ENCODE measurements at regions not wholly inside any gene's neighbourhood (a gene's known extent, or its start where the extent isn't known, plus 50 kb on each side); places are given as distances from the start of the nearest gene placed in this dataset.

DNA sequence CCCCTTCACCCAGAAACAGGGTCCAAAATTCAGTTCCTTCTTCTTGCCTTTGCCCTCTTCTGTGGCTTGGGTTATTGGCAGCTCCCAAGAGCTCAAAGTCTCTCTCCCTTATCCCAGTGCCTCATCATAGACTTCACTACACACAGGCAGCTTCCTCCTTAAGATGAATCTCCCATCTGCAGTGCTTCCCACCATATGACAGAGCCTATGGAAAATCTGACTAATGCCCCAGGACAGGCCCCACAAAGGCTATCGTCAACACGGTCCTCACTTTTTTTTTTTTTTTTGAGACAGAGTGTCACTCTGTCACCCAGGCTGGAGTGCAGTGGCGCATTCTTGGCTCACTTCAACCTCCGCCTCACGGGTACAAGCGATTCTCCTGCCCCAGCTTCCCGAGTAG lies 194.1 kb downstream of the MEX3B start:
- no peak for ATAC-seq
- Histone ChIP-seq H3K9me3 (no peaks in the 10 kb centered on the region), H3K4me3 (no peak overlapping the region), H3K4me2 (no peak overlapping the region), H3K27ac (no peak overlapping the region), H3K4me1 (no peaks in the 10 kb centered on the region)
- ChIA-PET CTCF (no interaction called here), POLR2A (no interaction called here)
- TF ChIP-seq, protein P1, sequence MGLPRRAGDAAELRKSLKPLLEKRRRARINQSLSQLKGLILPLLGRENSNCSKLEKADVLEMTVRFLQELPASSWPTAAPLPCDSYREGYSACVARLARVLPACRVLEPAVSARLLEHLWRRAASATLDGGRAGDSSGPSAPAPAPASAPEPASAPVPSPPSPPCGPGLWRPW (IDR thresholded peaks at IDR 0.05): no peak
- TF ChIP-seq ZFP36 (IDR thresholded peaks at IDR 0.05; ENCODE audit: borderline replicate concordance, partially characterized antibody): no peak
- TF ChIP-seq KDM1A (IDR thresholded peaks at IDR 0.05; ENCODE audit: low read depth): no peak
- no peak for TF ChIP-seq E2F6 (IDR thresholded peaks at IDR 0.05; ENCODE audit: borderline replicate concordance, low read depth)
- no peak for TF ChIP-seq GATA3 (IDR thresholded peaks at IDR 0.05; ENCODE audit: borderline replicate concordance)
- no peak for TF ChIP-seq PBX3 (IDR thresholded peaks at IDR 0.05)
- 30% methylated on average over 7 of the region's 7 CpGs for WGBS (ENCODE audit: missing lambda C conversion rate)
- DNase-seq (ENCODE audit: low read depth in 1 of 2, low spot score in 1 of 2): no peak
- FAIRE-seq: no peak

DNA sequence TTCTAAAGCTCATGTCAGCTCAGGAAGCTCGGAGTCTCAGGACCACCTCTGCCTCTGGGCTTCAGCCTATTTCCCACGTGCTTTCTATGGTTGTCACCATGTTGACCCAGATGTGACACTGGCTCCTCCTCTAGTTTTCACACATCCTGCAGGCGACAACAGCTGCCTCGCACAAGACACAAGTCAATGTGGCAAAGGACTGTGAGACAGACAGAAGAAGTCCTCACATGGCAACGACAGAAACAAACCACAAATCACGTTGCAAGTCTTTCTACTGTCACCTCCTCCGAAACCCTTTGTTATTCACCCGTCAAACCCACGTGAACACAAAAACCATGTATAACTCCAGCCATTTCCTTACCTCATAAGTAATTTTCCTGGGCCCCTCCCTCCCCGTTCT lies 194.5 kb downstream of the MEX3B start:
- CTCF ChIA-PET: no interaction called here

GRCh38 chr15:81849289-81849688 lies 196.5 kb downstream of the MEX3B start:
- no peak overlapping the region for H3K4me2 ChIP-seq
- H3K4me3 ChIP-seq: no peak overlapping the region
- ChIA-PET CTCF (interaction anchor here (0.9 kb wide), 1 partner anchor 347 kb away, joined by 3 read pairs; no protein-coding TSS in a partner anchor), POLR2A (no interaction called here)
- ATAC-seq (no peak), DNase-seq (ENCODE audit: low read depth in 1 of 2, low spot score in 1 of 2) (no peak), FAIRE-seq (no peak)
- WGBS (ENCODE audit: missing lambda C conversion rate): 1% methylated on average over 6 of the region's 6 CpGs
- no peaks in the 10 kb centered on the region for H3K9me3 ChIP-seq
- no peaks in the 10 kb centered on the region for H3K4me1 ChIP-seq
- no peak overlapping the region for H3K27ac ChIP-seq
- TF ChIP-seq FOXS1 (CRISPR knock-in tag; IDR thresholded peaks at IDR 0.05) (no peak), PHF8 (IDR thresholded peaks at IDR 0.05; ENCODE audit: borderline replicate concordance, low read depth) (no peak), EHMT2 (IDR thresholded peaks at IDR 0.05; ENCODE audit: low read depth) (no peak), RNF2 (IDR thresholded peaks at IDR 0.05; ENCODE audit: borderline replicate concordance, low read depth) (no peak), BHLHE40 (IDR thresholded peaks at IDR 0.05; ENCODE audit: low read depth, low read length) (no peak), HOXB13 (CRISPR knock-in tag; IDR thresholded peaks at IDR 0.05; ENCODE audit: low read depth) (no peak), ZSCAN20 (CRISPR knock-in tag; IDR thresholded peaks at IDR 0.05) (no peak), RFX5 (IDR thresholded peaks at IDR 0.05) (no peak), HOXA7 (CRISPR knock-in tag; IDR thresholded peaks at IDR 0.05) (no peak), FOSL2 (IDR thresholded peaks at IDR 0.05) (no peak), FOSL2 (CRISPR knock-in tag; IDR thresholded peaks at IDR 0.05) (no peak), NFE2L2 (conservative IDR thresholded peaks at IDR 0.05; ENCODE audit: low read length) (no peak), MAFK (IDR thresholded peaks at IDR 0.05; ENCODE audit: partially characterized antibody) (no peak), ESRRA (IDR thresholded peaks at IDR 0.05; ENCODE audit: borderline replicate concordance, low read length) (no peak), ZNF302 (CRISPR knock-in tag; IDR thresholded peaks at IDR 0.05) (no peak), HDAC2 (IDR thresholded peaks at IDR 0.05) (no peak)
- TF ChIP-seq, protein P1 (IDR thresholded peaks at IDR 0.05): no peak

More for the DNA sequence above, 194.5 kb downstream of the MEX3B start:
- TF ChIP-seq REST (IDR thresholded peaks at IDR 0.05) (no peak), MAFK (IDR thresholded peaks at IDR 0.05; ENCODE audit: partially characterized antibody) (no peak), CBX8 (IDR thresholded peaks at IDR 0.05) (no peak)
- DNase-seq (ENCODE audit: low read depth in 1 of 2, low spot score in 1 of 2) (no peak), ATAC-seq (no peak), FAIRE-seq (no peak)
- H3K27ac ChIP-seq: no peak overlapping the region
- H3K4me2 ChIP-seq: no peak overlapping the region
- 21% methylated on average over 10 of the region's 10 CpGs for WGBS (ENCODE audit: missing lambda C conversion rate)
- POLR2A ChIA-PET: no interaction called here
- H3K4me1 ChIP-seq: no peaks in the 10 kb centered on the region
- no peaks in the 10 kb centered on the region for H3K9me3 ChIP-seq
- H3K4me3 ChIP-seq: no peak overlapping the region

All from A549 (cell line).